Epithelial cell of proximal tubule (primary cell): ENCODE measurements at regions not wholly inside any gene's neighbourhood (a gene's known extent, or its start where the extent isn't known, plus 50 kb on each side); places are given as distances from the start of the nearest gene placed in this dataset.

Source experiments
- DNase-seq: peaks from one replicate; pipeline ENCODE4 v3.0.0-alpha.2; 2011; ENCODE audit warnings: low read depth
- H3K4me3 ChIP-seq: 2 replicates; pipeline ENCODE4 v1.5.1; 2011; ENCODE audit warnings: low read depth, mild to moderate bottlenecking, low read length
- TF ChIP-seq, protein P1 (sequence below): conservative IDR thresholded peaks from 2 replicates; pipeline ENCODE4 v1.5.1; 2012; ENCODE audit warnings: low read depth, mild to moderate bottlenecking, low read length

GRCh38 chr22:47787501-47788227, 1025.2 kb downstream of the TBC1D22A start:
- no peak for DNase-seq
- H3K4me3 ChIP-seq = no peak overlapping the region
- TF ChIP-seq, protein P1, sequence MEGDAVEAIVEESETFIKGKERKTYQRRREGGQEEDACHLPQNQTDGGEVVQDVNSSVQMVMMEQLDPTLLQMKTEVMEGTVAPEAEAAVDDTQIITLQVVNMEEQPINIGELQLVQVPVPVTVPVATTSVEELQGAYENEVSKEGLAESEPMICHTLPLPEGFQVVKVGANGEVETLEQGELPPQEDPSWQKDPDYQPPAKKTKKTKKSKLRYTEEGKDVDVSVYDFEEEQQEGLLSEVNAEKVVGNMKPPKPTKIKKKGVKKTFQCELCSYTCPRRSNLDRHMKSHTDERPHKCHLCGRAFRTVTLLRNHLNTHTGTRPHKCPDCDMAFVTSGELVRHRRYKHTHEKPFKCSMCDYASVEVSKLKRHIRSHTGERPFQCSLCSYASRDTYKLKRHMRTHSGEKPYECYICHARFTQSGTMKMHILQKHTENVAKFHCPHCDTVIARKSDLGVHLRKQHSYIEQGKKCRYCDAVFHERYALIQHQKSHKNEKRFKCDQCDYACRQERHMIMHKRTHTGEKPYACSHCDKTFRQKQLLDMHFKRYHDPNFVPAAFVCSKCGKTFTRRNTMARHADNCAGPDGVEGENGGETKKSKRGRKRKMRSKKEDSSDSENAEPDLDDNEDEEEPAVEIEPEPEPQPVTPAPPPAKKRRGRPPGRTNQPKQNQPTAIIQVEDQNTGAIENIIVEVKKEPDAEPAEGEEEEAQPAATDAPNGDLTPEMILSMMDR = no peak

DNA sequence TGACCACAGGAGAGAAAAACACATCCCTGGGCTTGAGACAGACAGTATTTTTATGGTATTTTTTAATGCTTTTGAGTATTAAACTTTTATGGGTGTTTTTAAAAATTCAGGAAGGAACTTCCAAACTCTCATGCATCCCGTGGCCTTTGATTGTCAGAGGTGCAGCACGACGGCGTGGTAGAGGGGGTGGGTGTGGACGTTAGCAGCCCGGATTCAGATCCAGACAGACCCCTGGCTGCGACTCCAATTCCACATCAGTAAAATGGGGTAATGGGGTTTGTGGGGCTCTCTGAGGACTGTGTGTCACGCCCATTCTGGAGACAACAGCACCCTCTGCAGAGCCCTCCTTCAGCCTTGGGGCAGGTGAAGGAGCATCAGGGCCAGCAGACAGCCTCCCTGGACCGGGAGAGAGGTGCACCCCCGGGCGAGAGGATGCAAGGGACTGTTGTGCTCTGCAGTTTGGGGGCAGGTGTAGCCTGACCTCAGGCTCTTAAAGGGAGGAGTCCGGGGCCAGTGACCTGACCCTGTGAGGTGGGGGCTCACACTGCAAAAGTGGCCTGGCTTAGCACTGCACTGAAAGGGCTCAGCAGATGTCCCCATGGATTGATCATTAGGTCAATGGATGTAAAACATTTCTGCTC, 1024.3 kb downstream of the TBC1D22A start:
- TF ChIP-seq, protein P1 = no peak
- H3K4me3 ChIP-seq = no peak overlapping the region
- no peak for DNase-seq

DNA sequence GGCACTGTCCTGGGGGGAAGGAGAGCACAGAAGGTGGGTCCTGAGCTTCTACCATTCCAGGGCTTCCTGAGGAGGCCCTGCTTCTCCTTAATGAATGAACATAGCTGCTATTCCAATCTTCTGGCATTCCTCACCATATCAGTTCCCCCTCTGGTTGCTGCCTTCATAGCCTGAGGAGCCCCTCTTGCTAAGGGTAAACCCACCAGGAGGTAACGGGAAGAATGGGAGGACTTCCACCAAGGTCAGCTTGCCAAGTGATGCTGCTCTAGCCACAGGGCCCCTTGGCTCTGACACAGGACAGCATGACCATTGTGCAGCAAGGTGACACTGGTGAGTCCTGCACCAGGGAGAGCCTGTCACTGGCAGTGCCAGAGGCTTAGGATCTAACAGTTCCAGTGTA, 1022.5 kb downstream of the TBC1D22A start:
- H3K4me3 ChIP-seq = no peak overlapping the region
- TF ChIP-seq, protein P1 = no peak
- no peak for DNase-seq

GRCh38 chr22:47784367-47784983, 1022.0 kb downstream of the TBC1D22A start:
- DNase-seq = no peak
- H3K4me3 ChIP-seq = no peak overlapping the region
- TF ChIP-seq, protein P1 = no peak

DNA sequence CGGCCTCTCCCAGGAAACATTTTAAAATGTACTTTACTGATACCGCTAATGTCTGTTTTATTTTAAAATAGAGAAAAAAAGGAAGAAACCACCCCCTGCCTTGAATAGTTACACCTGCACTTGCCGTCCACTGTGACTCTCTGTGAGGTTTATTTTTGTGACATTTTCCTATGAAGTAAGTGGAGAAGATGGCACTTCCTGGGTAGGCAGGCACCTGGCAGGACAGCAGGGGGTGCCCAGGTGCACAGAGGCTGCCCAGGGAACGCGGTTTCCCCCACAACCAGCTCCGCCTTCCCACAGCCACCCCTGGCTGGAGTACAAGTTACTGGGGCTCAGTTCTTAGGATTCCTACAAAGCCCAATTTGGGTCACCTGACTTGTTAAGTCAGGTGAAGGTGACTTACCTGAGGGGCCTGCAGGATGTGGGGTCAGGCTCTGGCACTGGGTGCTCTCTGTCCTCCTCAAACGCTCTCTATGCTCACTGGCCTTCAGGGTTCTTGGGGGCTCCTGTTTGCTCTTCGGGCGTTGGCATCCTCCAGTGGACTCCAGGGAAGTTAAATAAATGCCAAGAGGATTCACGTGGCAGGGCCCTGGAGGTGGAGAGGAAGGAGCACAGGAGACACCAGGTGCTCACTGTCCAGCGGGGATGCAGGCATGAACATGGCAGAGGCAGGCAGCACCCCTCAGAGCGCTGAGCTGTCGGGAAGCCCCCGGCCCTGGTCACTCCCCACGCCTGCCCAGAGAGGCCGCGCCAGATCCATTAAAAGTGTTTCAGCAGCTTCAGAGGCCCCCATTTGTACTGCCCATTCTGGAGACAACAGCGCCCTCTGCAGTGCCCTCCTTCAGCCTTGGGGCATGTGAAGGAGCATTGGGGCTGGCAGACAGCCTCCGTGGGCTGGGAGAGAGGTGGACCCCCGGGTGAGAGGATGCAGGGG, 1021.2 kb downstream of the TBC1D22A start:
- TF ChIP-seq, protein P1 = no peak
- DNase-seq = no peak
- no peak overlapping the region for H3K4me3 ChIP-seq

- no peak overlapping the region for H3K4me3 ChIP-seq
- TF ChIP-seq, protein P1 = no peak
- no peak for DNase-seq
Measured at GRCh38 chr22:47782328-47783075, 1020.1 kb downstream of the TBC1D22A start.
